ENCODE measurements at regions not wholly inside any gene's neighbourhood (a gene's known extent, or its start where the extent isn't known, plus 50 kb on each side); places are given as distances from the start of the nearest gene placed in this dataset.

DNA sequence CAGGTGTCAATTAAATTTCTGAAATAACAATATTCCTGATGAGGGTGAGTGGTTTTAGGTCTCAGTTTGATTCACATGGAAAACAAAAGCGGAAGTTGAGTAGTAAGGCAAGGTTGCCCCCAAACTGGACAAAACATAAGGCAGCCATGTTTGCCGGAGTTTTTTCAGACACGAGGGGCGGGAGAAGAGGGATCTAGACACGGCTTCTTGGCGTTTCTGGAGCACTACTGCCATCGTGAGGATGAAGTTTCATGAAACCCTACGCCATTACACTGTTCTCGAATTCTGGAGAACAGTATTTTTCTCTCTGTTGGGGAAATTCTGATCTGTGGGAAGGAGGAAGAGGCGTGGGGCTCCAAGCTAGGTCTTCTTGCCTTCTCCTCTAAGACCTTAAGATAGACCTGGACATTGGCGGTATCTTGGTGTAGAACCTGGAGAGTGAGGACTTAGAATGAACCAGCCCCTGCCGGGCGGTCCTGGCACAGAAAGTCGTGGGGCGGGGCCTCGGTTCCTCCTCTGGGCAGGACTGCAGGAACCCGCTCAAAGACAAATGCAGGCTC lies 160.3 kb downstream of the OR13H1 start:
- DNase-seq, result no peak

DNA sequence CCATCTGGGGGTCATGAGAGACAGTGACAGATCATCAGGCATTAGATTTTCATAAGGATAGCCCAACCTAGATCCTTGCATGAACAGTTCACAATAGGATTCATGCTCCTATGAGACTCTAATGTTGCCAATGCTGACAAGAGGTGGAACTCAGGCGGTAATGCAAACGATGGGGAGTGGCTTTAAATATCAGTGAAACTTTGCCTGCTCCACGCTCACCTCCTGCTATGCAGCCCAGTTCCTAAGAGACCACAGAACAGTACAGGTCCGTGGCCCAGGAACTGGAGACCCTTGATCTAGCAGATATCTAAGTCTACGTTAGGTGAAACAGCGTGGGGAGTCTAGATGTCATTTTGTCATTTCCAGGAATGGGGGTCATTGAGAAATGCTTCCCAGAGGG lies 165.7 kb downstream of the OR13H1 start:
- no peak for DNase-seq

GRCh38 chrX:131711478-131711867 lies 167.6 kb downstream of the OR13H1 start:
- DNase-seq, result no peak

GRCh38 chrX:131723646-131724045 lies 179.8 kb downstream of the OR13H1 start:
- DNase-seq, result no peak

GRCh38 chrX:131724292-131724691 lies 180.4 kb downstream of the OR13H1 start:
- DNase-seq, result no peak

GRCh38 chrX:131725001-131725654 lies 181.3 kb downstream of the OR13H1 start:
- DNase-seq, result no peak

- DNase-seq, result no peak
Observed at GRCh38 chrX:131727778-131728177, 183.9 kb downstream of the OR13H1 start.

- DNase-seq, result no peak
Observed at GRCh38 chrX:131728295-131729145, 184.6 kb downstream of the OR13H1 start.

DNA sequence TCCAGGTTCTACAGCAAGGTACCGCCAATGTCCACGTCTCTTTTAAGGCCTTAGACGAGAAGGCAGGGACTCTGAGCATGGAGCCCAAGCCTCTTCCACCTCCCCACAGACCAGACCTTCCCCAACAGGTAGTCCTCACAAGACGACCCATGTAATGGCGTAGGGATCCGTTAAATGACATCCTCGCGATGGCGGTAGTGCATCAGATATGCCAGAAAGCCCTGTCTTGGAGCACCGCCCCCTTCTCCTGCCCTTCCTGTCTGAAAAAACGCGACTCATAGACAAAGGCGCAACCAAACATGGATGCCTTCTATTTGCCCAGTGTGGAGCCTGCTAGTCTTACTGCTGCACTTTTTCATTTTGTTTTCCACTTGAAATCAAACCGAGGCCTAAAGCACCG lies 185.4 kb downstream of the OR13H1 start:
- DNase-seq, result no peak

GRCh38 chrX:131734621-131735020 lies 190.7 kb downstream of the OR13H1 start:
- DNase-seq, result no peak

DNA sequence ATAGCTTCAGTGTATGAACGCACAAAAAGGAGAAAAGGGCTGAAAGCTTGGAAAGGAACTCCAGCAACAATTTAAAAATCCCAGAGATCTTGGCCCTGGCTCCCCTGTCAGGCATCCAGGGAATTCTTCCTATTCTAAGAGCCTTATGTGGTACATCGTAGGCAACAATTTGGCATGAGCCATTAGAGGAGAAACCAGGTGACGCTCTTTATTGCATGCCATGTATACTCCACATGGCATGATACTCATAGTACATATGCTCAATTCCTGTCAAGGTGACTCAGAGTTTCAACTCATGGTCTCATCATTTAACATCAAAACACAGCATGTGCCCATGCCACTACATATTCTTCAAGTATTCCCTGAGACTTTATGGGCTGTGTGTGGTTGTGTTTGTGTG lies 191.3 kb downstream of the OR13H1 start:
- DNase-seq, result no peak

- no peak for DNase-seq
Observed at GRCh38 chrX:131739823-131740222, 195.9 kb downstream of the OR13H1 start.

GRCh38 chrX:131741103-131741581 lies 197.3 kb downstream of the OR13H1 start:
- no peak for DNase-seq

GRCh38 chrX:131745942-131746489 lies 202.1 kb downstream of the OR13H1 start:
- no peak for DNase-seq

DNA sequence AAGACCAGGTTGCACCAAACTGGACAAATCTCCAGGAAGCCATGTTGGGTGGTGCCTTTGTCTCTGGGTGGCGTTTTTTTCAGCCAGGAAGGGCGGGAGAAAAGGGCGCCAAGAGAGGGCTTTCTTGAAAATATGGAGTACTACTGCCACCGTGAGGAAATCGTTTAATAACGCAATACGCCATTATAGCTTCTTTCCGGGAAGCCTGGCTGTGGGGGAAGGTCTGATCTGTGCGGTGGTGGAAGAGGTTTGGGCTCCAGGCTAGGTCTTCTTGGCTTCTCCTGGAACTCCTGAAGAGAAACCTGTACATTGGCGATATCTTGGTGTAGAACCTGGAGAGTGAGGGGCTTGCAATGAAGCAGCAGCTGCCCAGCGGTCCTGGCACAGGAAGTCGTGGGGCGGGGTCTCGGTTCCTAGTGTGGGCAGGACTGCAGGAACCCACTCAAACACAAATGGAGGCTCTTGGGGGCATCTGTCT lies 202.7 kb downstream of the OR13H1 start:
- no peak for DNase-seq

DNA sequence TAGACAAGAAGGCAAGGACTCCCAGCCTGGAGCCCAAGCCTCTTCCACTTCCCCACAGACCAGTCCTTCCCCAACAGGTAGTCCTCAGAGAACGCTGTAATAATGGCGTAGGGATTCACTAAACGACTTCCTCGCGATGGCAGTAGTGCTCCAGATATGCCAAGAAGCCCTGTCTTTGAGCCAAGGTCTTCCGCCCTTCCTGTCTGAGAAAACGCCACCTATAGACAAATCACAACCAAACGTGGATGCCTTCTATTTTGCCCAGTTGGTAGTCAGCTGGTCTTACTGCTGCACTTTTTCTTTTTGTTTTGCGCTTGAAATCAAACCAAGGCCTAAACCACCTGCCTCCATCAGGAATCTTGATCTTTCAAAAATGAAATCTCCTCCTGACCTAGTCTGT lies 203.3 kb downstream of the OR13H1 start:
- DNase-seq, result no peak

- DNase-seq, result no peak
Observed at GRCh38 chrX:131752493-131753198, 208.8 kb downstream of the OR13H1 start.

DNA sequence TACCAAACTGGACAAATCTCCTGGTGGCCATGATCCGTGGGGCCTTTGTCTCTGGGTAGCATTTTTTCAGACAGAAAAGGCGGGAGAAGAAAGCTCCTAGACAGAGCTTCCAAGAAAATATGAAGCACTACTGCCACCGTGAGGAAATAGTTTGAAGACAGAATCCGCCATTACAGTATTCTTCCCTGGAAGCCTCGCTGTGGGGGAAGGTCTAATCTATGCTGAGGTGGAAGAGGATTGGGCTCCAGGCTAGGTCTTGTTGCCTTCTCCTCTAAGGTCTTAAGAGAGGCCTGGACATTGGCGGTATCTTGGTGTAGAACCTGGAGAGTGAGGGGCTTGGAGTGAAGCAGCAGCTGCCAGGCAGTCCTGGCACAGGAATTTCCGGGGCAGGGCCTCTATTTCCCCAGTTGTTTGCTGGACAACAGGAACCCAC lies 218.9 kb downstream of the OR13H1 start:
- DNase-seq, result no peak

- no peak for DNase-seq
Observed at GRCh38 chrX:131763674-131764073, 219.8 kb downstream of the OR13H1 start.

DNA sequence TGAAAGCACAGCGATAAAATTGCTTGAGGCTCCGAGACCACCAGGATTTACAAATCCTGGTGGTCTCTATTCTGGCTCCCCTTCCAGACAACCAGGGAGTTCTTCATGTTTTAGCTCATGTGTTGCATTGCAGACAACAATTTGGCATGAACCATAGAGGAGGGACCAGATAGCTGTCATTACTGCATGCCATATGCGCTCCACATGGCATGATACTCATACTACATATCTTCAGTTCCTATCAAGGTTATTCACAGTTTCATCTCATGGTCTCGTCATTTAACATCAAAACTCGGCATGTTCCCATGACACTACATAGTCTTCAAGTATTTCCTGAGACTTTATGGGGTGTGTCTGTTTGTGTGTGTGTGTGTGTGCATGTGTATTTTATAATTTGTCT lies 220.3 kb downstream of the OR13H1 start:
- DNase-seq, result no peak

DNA sequence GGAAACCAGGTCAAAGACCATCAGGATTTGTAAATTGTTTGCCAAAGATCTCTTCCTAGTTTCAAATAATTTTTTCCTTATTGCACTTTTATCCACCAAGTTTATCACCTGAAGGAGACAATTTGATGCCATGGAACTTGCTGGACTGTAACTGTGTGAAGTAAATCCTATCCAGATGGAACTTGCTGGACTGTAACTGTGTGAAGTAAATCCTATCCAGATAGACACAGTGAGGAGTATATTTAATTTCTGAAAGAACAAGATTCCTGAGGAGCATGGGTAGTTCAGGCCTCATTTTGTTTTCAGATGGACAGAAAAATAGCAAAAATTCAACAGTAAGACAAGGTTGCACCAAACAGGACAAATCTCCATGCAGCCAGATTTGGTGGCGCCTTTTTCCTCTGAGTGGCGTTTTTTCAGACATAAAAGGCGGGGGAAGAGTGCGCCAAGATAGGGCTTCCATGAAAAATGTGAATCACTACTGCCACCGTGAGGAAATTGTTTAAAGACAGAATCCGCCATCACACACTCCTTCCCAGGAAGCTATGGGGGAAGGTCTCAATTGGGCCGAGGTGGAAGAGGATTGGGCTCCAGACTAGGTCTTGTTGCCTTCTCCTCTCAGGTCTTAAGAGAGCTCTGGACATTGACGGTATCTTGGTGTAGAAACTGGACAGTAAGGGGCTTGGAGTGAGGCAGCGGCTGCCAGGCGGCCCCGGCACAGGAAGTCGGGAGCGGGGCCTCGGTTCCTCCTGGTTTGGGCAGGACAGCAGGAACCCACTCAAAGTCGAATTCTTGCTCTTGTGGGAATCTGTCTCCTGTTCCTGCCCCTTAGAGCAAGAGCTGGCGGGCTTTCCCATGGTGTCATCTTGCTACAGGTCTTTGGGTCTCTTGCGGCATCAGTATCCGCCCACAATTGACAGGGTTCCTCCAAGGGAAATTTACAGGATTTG lies 234.7 kb downstream of the OR13H1 start:
- no peak for DNase-seq

DNA sequence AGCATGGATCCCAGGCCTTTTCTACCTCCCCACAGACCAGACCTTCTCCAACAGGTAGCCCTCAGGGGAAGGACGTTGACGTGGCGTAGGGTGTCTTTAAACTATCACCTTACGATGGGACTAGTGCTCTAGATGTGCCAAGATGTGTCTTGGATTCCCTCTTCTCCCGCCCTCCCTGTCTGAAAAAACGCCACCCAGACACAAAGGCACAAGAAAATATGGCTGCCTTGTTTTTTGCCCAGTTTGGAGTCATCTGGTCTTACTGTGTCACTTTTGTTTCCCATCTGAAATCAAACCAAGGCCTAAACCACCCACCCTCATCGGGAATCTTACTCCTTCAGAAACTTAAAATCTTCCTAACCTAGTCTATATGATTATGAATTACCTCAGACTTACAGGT lies 235.4 kb downstream of the OR13H1 start:
- no peak for DNase-seq

Measured in stimulated activated CD4-positive, alpha-beta T cell treated with anti-CD3 and anti-CD28 coated beads, Interleukin-2, amount 100 ng/mL, for 24 hours (primary cell).